ENCODE measurements at regions not wholly inside any gene's neighbourhood (a gene's known extent, or its start where the extent isn't known, plus 50 kb on each side); places are given as distances from the start of the nearest gene placed in this dataset.

GRCh38 chr14:65838565-65838964, 426.0 kb downstream of the FUT8 start:
- Histone ChIP-seq H3K14ac (replicated peaks; ENCODE audit: low read depth, low read length) (no peak overlapping the region), H3K23ac (ENCODE audit: low read depth, low read length) (no peak overlapping the region), H3K27me3 (ENCODE audit: control insufficient read depth, insufficient read depth, low read length) (no peaks in the 10 kb centered on the region), H2AK5ac (ENCODE audit: low read depth, low read length) (no peak overlapping the region), H2BK20ac (ENCODE audit: low read depth, low read length) (no peak overlapping the region), H4K20me1 (ENCODE audit: insufficient read depth, low read length) (no peaks in the 10 kb centered on the region), H4K5ac (ENCODE audit: low read depth, low read length) (no peak overlapping the region), H4K91ac (ENCODE audit: insufficient read depth, low read depth, low read length) (no peak overlapping the region), H3K18ac (ENCODE audit: low read depth, low read length) (no peak overlapping the region), H3K4me2 (ENCODE audit: low read depth, low read length) (no peak overlapping the region), H4K8ac (ENCODE audit: low read depth in 2 of 2, low read length in 2 of 2) (no peak overlapping the region), H3K56ac (ENCODE audit: extremely low read depth, insufficient read depth, low read length) (no peak overlapping the region), H3K9ac (ENCODE audit: low read depth, low read length) (no peak overlapping the region), H3K4me1 (ENCODE audit: control insufficient read depth, insufficient read depth, low read length) (no peaks in the 10 kb centered on the region), H2BK5ac (ENCODE audit: low read depth, low read length, poor library complexity, severe bottlenecking) (no peak overlapping the region), H3K9me3 (ENCODE audit: control insufficient read depth, insufficient read depth, low read length) (no peaks in the 10 kb centered on the region), H2BK15ac (ENCODE audit: low read depth, low read length) (no peak overlapping the region), H3K27ac (ENCODE audit: insufficient read depth, low read length) (no peak overlapping the region), H3K4me3 (ENCODE audit: insufficient read depth, low read depth, low read length) (no peak overlapping the region), H2BK120ac (ENCODE audit: low read depth, low read length) (no peak overlapping the region), H3K79me1 (ENCODE audit: low read depth in 1 of 2, low read length in 2 of 2) (no peaks in the 10 kb centered on the region), H2AFZ (replicated peaks; ENCODE audit: low read length, poor library complexity) (no peak overlapping the region), H3K9me1 (ENCODE audit: insufficient read depth, low read length) (no peaks in the 10 kb centered on the region), H3K36me3 (ENCODE audit: control insufficient read depth, insufficient read depth, low read length) (no peaks in the 10 kb centered on the region), H2AK9ac (replicated peaks; ENCODE audit: low read depth, low read length, poor library complexity) (no peak overlapping the region), H3K4ac (ENCODE audit: low read depth, low read length) (no peak overlapping the region)
- DNase-seq (no peak), ATAC-seq (ENCODE audit: low read depth) (no peak)
- 84% methylated on average over 2 of the region's 5 CpGs; no CpG with 5 or more reads in 1 of the 2 experiments for WGBS, 2 experiments (ENCODE audit: extremely low coverage in 2 of 2, insufficient read length in 1 of 2)
- TF ChIP-seq MAZ (IDR thresholded peaks at IDR 0.05; ENCODE audit: borderline replicate concordance, low read depth, low read length): no peak
- no peak for TF ChIP-seq CTCF (conservative IDR thresholded peaks at IDR 0.05; ENCODE audit: low read depth, low read length)
- TF ChIP-seq MXI1 (IDR thresholded peaks at IDR 0.05; ENCODE audit: borderline replicate concordance, low read depth, low read length): no peak
- TF ChIP-seq, protein P1, sequence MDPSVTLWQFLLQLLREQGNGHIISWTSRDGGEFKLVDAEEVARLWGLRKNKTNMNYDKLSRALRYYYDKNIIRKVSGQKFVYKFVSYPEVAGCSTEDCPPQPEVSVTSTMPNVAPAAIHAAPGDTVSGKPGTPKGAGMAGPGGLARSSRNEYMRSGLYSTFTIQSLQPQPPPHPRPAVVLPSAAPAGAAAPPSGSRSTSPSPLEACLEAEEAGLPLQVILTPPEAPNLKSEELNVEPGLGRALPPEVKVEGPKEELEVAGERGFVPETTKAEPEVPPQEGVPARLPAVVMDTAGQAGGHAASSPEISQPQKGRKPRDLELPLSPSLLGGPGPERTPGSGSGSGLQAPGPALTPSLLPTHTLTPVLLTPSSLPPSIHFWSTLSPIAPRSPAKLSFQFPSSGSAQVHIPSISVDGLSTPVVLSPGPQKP (IDR thresholded peaks at IDR 0.05; ENCODE audit: borderline replicate concordance, low read depth, low read length): no peak
- TF ChIP-seq RAD21 (IDR thresholded peaks at IDR 0.05; ENCODE audit: low read length): no peak
- no peak for TF ChIP-seq RCOR1 (IDR thresholded peaks at IDR 0.05; ENCODE audit: insufficient replicate concordance, low read length)
- POLR2A ChIA-PET (ENCODE audit: unreplicated experiment): no interaction called here
- in situ Hi-C loops (cut with MboI; ENCODE audit: low sequenced_read_pairs) (no loop called here), intact Hi-C loops (cut with micrococcal nuclease) (no loop called here), dilution Hi-C loops (cut with HindIII; ENCODE audit: low sequenced_read_pairs, unreplicated experiment) (no loop called here)
- BruUV-seq (replicated peaks): no TSS peak
- CTCF ChIA-PET: no interaction called here
